GM12892 (cell line): ENCODE measurements at regions not wholly inside any gene's neighbourhood (a gene's known extent, or its start where the extent isn't known, plus 50 kb on each side); places are given as distances from the start of the nearest gene placed in this dataset.

Experiments used
- POLR2A ChIP-seq: IDR thresholded peaks from 2 replicates; pipeline ENCODE4 v1.6.1; 2011; ENCODE audit warnings: low read depth, low read length, control low read depth
- POLR2AphosphoS5 ChIP-seq: IDR thresholded peaks from 2 replicates; pipeline ENCODE4 v1.6.1; 2011; ENCODE audit warnings: low read depth, low read length, control low read depth

GRCh38 chr6:21740376-21741124 lies 147.0 kb downstream of the SOX4 start:
- TF ChIP-seq POLR2A = no peak
- TF ChIP-seq POLR2AphosphoS5 = no peak
